Occipital lobe (tissue), 1 donor: ENCODE measurements at regions not wholly inside any gene's neighbourhood (a gene's known extent, or its start where the extent isn't known, plus 50 kb on each side); places are given as distances from the start of the nearest gene placed in this dataset.
"Not testable (repeated sequence)": the region's sequence is repeated elsewhere in the genome, so short reads cannot be mapped to it uniquely, and the experiment has no call there.

Experiments used
- DNase-seq: peaks from one replicate; lab custom pipeline; 2025; lab: John Stamatoyannopoulos, UW

GRCh38 chr1:149275802-149276201, 172.5 kb upstream of the NBPF9 start:
- not testable (repeated sequence) for DNase-seq

DNA sequence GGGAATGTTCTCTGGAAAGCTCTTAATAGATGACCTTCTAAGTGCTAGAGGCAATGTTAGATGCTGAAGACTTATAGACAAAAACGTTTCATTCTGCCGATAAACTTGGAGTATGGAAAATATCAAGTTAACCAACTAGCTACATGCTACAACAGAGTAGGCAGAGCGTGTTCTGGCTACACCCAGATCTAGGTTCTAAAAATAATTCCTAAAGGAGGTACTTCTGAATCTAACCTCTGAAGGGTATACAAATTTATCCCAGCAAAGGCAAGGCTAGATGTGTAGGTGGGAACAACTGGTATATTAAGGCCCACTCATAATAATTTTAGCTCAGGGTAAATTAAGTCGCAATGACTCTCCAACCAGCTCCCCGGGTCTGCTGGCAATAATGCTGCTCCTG, 173.1 kb upstream of the NBPF9 start:
- not testable (repeated sequence) for DNase-seq

DNA sequence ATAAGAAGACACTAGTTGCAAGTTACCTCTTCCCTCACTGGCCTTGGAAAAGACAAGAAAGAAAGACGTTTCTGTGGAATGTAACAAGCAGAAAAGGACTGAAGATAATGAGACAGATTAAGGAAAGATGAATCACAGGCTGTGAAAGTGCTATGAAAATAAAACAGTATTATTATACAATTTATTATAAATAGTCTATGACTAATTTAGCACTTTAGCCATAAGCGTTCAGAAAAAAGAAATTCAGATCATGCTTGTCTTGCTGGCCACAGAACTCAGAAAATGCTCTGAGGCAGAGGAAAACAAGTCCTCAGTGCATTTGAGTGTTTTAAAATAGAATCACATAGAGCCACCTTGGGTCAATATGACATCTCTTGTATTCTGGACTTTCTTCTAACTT, 174.8 kb upstream of the NBPF9 start:
- DNase-seq, result not testable (repeated sequence)

GRCh38 chr1:149279015-149279414, 175.7 kb upstream of the NBPF9 start:
- not testable (repeated sequence) for DNase-seq

- not testable (repeated sequence) for DNase-seq
Measured at GRCh38 chr1:149279512-149279911, 176.2 kb upstream of the NBPF9 start.

- DNase-seq, result not testable (repeated sequence)
Measured at GRCh38 chr1:149284773-149285172, 181.4 kb upstream of the NBPF9 start.

GRCh38 chr1:149285205-149285604, 181.9 kb upstream of the NBPF9 start:
- DNase-seq, result not testable (repeated sequence)

GRCh38 chr1:149285638-149286037, 182.3 kb upstream of the NBPF9 start:
- DNase-seq, result not testable (repeated sequence)

- DNase-seq, result not testable (repeated sequence)
Measured at GRCh38 chr1:149288580-149288979, 185.2 kb upstream of the NBPF9 start.

DNA sequence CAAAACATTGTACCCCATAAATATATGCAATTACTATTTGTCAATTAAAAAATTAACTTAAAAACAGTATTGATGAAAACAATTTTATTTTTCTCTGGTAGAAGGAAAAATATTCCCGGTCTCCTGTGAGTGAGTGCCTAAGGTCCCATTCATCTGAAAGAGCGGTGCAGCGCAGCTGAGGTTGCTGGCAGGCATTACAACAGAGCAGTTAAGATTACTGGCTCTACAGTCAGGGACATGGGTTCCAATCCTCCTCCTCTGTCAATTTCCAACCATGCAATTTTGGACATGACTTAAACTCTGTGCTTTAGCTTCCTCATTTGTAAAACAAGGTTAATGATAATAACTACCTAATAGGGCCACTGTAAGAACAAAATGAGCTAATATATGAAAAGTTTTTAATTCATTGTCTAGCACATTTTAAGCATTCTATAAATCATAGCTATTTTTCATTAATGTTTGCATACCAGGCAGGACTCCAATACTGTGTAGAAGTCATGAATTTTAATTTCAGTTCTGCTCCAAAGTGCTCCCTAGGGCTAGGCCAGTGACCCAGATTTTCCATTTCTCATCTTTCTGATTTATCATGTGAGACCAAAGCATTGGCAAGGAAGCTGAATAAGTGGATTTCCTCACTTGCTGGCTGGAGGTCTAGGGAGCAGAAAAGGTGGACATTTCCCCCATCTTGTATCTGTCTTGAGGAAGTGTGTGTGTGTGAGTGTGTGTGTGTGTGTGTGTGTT, 174.2 kb upstream of the NBPF19 start:
- not testable (repeated sequence) for DNase-seq

GRCh38 chr1:149301282-149301681, 173.6 kb upstream of the NBPF19 start:
- DNase-seq, result not testable (repeated sequence)

- DNase-seq, result not testable (repeated sequence)
Measured at GRCh38 chr1:149304796-149305195, 170.0 kb upstream of the NBPF19 start.

DNA sequence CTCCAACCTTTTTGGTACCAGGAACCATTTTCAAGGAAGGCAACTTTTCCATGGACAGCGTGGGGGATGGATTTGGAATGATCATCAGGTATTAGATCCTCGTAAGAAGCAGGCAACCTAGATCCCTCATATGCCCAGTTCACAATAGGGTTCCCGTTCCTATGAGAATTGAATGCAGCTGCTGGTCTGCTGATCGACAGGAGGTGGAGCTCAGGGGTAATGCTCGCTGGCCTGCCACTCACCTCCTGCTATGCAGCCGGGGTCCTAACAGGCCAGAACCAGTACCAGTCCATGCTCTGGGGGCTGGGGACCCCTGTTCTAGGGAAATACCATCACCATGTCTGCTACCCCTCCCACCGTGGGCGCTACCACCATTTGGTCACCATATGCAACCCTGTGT, 167.2 kb upstream of the NBPF19 start:
- DNase-seq, result not testable (repeated sequence)

GRCh38 chr1:149314921-149315320, 159.9 kb upstream of the NBPF19 start:
- not testable (repeated sequence) for DNase-seq

DNA sequence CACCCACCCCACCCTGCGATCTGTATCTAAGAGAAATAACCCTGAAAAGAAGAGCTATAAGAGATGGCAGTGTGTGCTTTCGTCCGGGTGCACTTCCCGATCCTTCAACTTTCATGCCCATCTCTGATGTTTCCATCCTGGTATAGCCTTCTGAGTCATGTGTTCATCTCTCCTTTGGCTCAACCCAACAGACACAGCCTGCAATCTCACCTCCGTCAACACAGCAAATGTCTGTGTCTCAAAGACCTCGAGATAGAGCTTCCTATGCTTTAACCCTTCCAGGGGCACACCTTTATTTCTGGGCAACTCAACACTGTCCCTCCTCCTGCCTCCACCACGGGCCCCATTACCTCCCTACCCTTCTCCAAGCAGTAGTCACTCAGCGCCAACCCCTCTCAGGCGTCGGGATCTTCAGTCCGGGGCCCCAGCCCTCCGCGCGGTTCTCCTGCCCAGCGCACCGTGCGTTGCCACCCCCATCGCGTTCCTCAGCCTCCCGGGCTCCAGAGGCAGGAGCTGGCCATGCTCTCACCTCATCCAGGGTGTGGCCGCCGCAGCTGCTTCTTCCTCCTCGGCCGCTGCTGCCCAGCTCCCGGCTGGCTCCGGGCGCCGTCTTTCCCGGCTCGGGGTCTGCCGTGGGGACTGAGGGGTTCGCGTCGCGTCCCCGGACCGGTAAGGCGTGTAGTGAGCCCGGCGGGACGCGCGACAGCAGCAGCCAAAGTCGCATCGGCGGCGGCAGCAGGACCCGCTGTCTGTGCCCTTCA, 153.7 kb upstream of the NBPF19 start:
- not testable (repeated sequence) for DNase-seq

- not testable (repeated sequence) for DNase-seq
Measured at GRCh38 chr1:149321732-149322016, 153.2 kb upstream of the NBPF19 start.

GRCh38 chr1:149330081-149330335, 144.8 kb upstream of the NBPF19 start:
- DNase-seq, result not testable (repeated sequence)

- DNase-seq, result not testable (repeated sequence)
Measured at GRCh38 chr1:149336082-149336481, 138.8 kb upstream of the NBPF19 start.

- DNase-seq, result not testable (repeated sequence)
Measured at GRCh38 chr1:149338221-149338691, 136.6 kb upstream of the NBPF19 start.

- not testable (repeated sequence) for DNase-seq
Measured at GRCh38 chr1:149338698-149339097, 136.1 kb upstream of the NBPF19 start.

DNA sequence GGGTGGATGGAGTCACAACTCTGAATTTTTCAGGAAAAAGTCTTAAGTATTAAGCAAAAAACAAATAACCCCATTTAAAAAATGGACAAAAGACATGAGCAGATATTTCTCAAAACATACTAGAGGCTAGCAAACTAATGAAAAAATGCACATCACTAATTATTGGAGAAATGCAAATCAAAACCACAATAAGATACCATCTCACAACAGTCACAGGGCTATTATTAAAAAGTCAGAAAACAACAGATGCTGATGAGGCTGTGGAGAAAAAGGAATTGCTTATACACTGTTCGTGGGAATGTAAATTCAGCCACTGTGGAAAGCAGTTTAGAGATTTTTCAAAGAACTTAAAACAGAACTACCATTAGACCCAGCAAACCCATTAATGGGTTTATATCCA, 125.4 kb upstream of the NBPF19 start:
- not testable (repeated sequence) for DNase-seq

DNA sequence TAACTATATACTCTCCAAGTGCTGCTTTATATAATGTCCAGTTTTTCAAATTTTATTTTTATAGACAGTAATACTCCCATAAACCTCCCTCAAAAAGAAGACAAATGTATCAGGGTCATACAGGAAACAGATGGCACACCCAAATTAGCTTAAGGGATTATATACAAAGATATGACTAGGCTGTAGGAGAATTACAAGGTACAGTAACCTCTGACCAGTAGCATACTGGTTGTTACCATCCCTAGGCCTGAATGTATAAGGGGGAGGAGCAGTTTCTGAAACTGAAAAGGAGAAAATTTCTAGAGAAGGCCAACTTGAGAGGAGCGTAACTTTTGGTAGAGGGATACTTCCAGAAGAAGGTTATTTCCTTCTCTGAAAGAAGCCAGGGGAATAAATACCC, 122.6 kb upstream of the NBPF19 start:
- DNase-seq, result not testable (repeated sequence)

- not testable (repeated sequence) for DNase-seq
Measured at GRCh38 chr1:149354579-149354978, 120.3 kb upstream of the NBPF19 start.
